GM21529 (cell line): ENCODE measurements at regions not wholly inside any gene's neighbourhood (a gene's known extent, or its start where the extent isn't known, plus 50 kb on each side); places are given as distances from the start of the nearest gene placed in this dataset.
"Not testable (repeated sequence)": the region's sequence is repeated elsewhere in the genome, so short reads cannot be mapped to it uniquely, and the experiment has no call there.

Source experiments
- ATAC-seq: cut with Tn5 transposase; IDR thresholded peaks from one replicate; pipeline ENCODE4 v1.9.1; 2021; ENCODE audit not compliant: unreplicated experiment

- ATAC-seq: not testable (repeated sequence)
These were observed 106.0 kb downstream of the SPATA18 start for GRCh38 chr4:52157071-52157470.

DNA sequence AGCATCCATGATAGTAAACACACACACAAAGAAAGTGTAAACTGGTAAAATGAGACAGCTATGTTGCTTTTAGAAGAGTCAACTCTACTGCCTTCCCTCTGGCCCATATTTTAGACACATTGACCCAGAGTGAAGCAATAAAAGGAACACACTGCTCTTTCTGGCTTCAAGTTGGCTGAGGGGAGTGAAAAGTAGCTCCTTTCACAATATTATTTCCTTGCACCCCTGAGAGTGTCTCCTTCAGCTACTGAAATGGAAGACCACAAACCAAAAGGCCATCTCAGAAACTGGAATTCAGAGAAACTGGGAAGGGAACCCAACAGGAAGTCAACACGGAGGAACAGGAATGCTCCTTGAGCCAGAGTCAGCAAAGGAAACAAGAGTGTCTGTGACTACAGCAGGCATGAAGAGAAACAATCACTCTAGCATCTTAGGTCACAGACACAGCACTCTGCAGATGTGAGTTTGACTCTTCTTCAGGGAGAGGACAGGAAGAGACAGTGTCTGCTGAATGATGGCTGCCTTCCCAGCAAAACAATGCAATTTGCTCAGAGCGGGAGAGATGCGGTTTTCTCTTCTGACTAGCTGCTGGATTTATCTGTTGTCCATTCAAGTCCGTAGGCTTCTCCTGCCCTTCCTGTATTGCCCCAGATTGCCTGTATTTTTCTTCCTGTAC, 106.7 kb downstream of the SPATA18 start:
- ATAC-seq: no peak

DNA sequence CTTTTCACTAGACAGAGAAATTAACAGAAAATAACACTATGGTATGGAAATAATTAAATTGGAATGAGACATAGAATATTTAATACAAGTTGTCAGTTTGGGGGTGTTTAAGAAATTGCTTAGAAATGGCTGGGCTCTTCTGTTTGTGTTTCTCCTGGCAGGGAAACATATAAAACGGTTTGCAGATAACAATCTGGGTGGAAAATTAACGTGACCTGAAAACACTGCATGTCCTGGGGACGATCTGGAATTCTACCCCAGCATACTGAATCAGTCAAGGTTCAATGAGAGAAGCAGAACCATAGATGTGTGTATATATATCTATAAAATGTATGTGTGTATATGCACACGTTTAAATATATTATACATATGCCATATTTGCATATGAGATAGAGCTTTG, 109.8 kb downstream of the SPATA18 start:
- no peak for ATAC-seq

- no peak for ATAC-seq
These were observed 113.0 kb downstream of the SPATA18 start for GRCh38 chr4:52164116-52164515.

GRCh38 chr4:52172166-52172565, 121.1 kb downstream of the SPATA18 start:
- ATAC-seq: no peak

GRCh38 chr4:52173470-52174045, 122.5 kb downstream of the SPATA18 start:
- ATAC-seq: no peak

DNA sequence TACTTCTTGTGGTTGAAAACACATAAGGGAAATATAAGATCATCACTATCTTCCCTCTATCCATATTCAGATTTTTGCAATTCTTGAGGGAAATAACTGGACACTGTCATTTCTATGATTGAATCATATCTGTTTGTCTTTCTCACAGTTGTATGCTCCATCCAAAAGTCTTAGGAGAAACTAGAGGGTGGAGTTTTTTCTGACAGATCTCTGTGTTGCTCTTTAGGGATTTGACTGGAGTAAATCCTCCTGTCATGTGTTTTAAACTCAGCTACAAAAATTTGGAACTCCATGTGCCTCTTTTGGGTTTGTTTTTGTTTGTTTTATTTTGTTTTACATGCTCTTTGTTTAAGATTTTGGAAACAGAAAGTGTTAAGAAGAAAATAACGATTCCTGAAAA, 136.5 kb downstream of the SPATA18 start:
- ATAC-seq: no peak

DNA sequence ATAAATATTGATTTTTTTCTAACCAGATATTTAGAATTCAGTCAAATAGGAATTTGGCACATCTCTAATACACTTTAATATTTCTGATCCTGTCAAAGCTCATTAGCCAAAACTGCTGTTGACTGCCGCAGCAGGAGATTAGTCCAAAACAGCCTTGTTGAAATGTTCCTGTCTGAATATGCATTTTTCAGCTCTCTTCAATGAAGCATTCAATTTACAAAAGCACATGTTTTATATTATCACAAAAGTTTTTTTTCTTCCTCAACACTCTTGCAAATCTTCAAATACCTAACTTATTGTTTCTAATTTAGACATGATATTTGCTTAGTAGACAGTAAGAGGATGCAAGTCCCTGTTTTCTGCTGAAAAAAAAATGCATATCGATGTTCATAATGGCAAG, 140.9 kb downstream of the SPATA18 start:
- ATAC-seq: no peak

DNA sequence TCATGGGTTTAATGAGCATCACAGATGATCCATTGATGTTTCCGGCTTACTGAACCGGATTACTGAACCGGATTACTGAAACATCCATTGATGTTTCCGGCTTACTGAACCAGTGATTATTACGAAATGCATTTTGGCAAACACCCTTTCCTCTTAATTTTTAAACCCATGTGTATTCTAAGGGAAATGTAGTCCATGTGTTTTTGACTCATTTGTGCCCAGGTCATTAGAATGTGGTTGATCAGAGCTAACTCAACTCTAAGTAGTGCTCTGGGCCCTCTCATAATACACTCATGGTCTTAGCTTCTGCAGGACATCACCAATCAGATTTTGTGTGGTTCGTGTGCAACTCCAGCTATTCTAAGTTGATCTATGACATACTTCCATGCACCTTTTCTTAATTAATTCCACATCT, 141.6 kb downstream of the SPATA18 start:
- ATAC-seq: no peak

GRCh38 chr4:52195869-52196268, 144.8 kb downstream of the SPATA18 start:
- no peak for ATAC-seq

DNA sequence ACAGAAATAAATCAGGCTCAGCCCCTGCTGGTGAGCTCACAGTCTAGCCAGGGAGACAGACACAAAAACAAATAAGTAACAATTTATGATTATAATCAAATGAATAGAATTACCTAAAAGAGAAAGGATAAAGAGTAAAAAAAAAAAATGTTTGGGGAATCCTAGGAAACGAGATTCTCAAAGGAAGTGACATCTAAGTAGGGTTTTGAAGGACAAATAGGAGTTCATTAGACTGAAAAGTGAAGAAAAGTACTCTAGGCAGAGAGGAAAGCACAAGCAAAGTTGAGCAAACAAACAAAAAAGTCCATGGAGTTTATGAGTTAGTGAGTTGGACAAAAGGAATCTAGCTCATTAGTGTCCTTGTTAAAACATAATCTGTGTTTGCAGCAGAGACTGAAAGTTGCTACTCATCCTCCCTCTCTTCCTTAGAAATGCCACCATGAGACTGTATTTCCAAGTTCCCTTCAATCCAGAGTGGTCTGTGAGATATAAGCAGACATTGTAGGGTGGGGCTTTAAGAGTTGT, 145.6 kb downstream of the SPATA18 start:
- ATAC-seq: no peak

DNA sequence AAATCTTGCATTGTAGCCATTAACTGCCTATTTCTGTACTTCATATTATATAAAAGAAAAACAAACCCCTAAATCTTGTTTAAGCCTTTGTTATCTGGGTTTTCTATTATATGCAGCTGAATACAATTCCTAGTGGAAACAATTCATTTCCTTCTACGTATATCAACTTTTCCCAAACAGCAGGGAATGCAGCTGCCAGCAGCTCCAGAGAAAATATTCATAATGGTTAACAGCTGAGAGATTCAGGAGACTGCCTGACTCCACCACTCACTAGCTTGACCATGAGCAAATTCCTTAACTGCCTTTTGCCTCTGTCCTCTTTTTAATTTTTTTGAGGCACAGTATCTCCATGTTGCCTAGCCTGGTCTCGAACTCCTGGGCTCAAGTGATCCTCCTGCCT, 146.2 kb downstream of the SPATA18 start:
- no peak for ATAC-seq

DNA sequence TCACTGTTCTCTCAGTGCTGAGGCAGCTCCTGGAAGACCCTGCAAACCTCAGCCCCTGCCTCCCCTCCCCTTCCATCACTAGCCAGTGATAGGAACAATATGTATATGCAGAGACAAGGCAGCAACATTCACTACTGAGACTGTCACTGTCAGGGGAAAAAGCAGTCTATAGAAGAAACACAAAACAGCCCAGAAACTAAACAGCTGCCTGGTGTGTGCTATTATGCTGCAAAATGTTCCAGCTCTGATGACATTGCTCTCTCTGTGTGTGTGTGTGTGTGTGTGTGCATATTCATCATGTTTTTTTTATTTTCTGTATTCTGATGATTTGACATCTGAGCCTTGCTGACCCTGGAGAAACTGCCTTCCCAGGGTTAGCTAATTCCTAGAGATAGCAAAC, 147.2 kb downstream of the SPATA18 start:
- no peak for ATAC-seq

- no peak for ATAC-seq
These were observed 148.7 kb downstream of the SPATA18 start for GRCh38 chr4:52199574-52200338.

GRCh38 chr4:52200339-52200725, 149.2 kb downstream of the SPATA18 start:
- no peak for ATAC-seq

- no peak for ATAC-seq
These were observed 150.6 kb downstream of the SPATA18 start for GRCh38 chr4:52201715-52202114.

- ATAC-seq: no peak
These were observed 151.2 kb downstream of the SPATA18 start for GRCh38 chr4:52202251-52202779.

- ATAC-seq: no peak
These were observed 151.8 kb downstream of the SPATA18 start for GRCh38 chr4:52202931-52203330.

- no peak for ATAC-seq
These were observed 152.2 kb downstream of the SPATA18 start for GRCh38 chr4:52203351-52203750.

- ATAC-seq: no peak
These were observed 153.8 kb downstream of the SPATA18 start for GRCh38 chr4:52204921-52205320.

DNA sequence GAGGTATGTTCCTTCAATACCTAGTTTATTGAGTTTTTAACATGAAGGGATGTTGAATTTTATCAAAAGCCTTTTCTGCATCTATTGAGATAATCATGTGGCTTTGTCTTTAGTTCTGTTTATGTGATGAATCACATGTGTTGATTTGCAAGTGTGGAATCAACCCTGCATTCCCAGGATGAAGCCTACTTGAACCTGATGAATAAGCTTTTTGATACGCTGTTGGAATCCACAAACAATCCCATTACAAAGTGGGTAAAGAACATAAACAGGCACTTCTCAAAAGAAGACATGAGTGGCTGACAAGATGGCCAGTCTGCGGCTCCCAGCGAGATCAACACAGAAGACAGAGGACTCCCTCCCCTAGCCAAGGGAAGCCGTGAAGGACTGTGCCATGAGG, 156.0 kb downstream of the SPATA18 start:
- not testable (repeated sequence) for ATAC-seq

DNA sequence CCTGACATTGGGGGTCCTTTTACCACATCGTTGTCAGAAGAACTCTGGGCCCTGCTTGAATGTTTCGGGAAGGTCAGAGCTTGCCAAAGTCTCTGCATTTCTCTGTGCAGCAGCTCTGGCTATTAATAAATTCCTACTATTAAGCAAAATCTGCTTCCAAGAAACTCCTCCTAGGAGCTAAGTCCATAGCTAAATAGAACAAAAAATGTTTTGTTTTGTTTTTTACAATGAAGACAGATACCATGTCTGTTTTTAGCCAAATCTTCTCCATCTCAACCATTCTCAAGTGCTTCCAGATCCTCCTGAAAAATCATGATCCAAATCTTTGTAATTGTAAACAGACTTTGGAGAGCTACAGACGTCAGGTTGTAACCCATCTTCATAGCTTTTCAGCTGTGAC, 161.6 kb downstream of the SPATA18 start:
- ATAC-seq: no peak
